ENCODE measurements at regions not wholly inside any gene's neighbourhood (a gene's known extent, or its start where the extent isn't known, plus 50 kb on each side); places are given as distances from the start of the nearest gene placed in this dataset.
"Not testable (repeated sequence)": the region's sequence is repeated elsewhere in the genome, so short reads cannot be mapped to it uniquely, and the experiment has no call there.

- DNase-seq (ENCODE audit: low read depth in 2 of 3, low spot score in 1 of 3), result no peak
Measured at GRCh38 chr17:71725811-71726210, 395.0 kb upstream of the SOX9 start.

- DNase-seq (ENCODE audit: low read depth in 2 of 3, low spot score in 1 of 3), result no peak
Measured at GRCh38 chr17:71726341-71726740, 394.5 kb upstream of the SOX9 start.

DNA sequence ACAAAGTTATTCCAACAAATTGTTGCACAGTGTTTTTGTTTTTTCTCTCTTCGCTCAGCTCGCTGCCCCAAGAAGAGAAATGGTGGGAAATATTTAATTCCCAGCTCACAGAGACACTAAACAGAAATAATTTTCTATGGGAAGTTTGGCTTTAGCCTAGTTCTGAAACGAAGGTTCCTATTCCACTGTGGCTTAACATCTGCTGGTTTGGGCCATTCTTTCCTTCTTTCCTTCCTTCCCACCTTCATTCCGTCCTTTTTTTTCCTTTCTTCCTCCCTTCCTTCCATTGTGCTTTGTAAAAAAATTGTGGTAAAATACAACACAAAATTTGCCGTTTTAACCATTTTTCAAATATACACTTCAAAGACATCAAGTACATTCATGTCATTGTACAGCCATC is 393.5 kb upstream of the SOX9 start:
- DNase-seq (ENCODE audit: low read depth in 2 of 3, low spot score in 1 of 3), result no peak

DNA sequence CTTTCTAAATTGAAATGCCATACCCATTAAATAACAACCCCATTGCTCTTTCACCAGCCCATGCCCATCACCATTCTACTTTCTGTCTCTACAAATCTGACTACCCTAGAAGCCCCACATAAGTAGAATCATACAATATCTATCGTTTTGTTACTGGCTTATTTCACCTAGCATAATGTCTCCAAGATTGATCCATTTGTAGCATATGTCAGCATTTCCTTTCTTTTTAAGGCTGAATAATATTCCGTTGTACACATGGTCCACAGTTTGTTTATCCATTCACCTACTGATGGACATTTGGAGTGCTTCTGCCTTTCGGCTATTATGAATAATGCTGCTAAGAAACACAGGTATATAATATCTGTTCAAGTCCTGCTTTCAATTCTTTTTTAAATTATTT is 393.1 kb upstream of the SOX9 start:
- no peak for DNase-seq (ENCODE audit: low read depth in 2 of 3, low spot score in 1 of 3)

DNA sequence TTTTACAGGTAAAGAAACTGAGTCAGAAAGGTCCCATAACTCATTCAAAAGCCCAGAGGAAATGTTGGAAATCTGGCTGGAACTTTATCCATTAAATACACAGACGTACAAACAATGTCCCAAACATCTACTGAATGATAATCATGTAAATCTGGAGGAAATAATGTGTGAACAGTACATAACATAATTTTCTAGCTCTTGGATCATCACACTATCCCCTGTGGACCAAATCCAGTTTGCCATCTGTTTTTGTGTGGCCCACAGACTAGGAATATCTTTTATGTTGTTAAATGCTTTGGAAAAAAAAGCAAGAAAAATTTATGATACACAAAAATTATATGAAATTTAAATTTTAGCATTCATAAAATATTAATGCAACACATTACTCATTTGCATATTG is 389.9 kb upstream of the SOX9 start:
- DNase-seq (ENCODE audit: low read depth in 2 of 3, low spot score in 1 of 3), result no peak

- DNase-seq (ENCODE audit: low read depth in 2 of 3, low spot score in 1 of 3), result no peak
Measured at GRCh38 chr17:71735893-71736292, 384.9 kb upstream of the SOX9 start.

DNA sequence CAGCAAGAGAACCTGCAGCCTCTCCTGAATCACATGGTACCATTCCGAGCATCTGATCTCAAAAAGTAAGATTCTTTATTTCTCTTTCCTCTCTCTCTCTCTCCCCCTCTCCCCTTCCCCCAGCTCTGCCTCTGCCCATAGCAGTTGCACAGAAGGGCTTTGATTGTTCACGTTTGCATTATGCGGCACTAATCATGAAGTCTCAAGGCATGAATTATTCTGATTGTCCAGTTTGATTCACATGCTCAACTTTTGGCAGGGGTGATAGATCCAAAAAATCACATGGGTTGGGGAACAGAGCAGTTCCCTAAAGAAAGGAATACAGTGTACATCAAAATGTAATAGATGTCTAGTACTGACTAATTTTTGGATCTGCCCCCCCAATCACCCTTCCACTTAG is 380.0 kb upstream of the SOX9 start:
- DNase-seq (ENCODE audit: low read depth in 2 of 3, low spot score in 1 of 3), result no peak

DNA sequence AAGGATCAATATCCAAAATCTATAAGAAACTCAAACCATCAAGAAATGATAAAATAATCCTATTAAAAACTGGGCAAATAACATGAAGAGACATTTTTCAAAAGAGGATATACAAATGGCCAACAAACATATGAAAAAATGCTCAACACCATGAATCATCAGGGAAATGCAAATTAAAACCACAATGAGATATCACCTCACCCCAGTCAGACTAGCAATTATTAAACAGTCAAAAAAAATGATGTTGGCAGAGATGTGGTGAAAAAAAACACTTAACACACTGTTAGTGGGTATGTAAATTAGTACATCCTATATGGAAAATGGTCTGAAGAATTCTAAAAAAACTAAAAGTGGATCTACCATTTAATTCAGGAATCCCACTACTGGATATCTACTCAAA is 379.0 kb upstream of the SOX9 start:
- DNase-seq (ENCODE audit: low read depth in 2 of 3, low spot score in 1 of 3), result no peak

DNA sequence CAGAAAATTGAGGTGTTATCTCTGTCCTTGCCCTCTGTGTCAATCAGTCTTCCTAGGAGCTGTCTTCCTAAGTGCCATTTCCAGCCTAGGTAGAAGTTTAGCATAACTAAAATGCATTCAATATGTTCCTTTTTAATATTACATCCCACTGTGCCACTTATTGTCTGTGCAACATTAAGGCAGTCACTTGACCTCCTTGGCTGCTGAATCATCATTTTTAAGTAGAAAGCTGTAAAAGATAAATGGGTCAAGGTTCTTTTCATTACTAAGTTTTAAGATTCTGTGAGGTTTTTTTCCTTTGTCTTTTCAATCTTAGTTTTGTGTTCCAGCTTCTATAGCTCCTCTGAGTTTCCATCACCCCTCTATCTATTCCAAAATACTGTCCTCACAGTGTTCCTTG is 371.9 kb upstream of the SOX9 start:
- no peak for DNase-seq (ENCODE audit: low read depth in 2 of 3, low spot score in 1 of 3)

- DNase-seq (ENCODE audit: low read depth in 2 of 3, low spot score in 1 of 3), result no peak
Measured at GRCh38 chr17:71753070-71753469, 367.8 kb upstream of the SOX9 start.

GRCh38 chr17:71757156-71757555 is 363.7 kb upstream of the SOX9 start:
- no peak for DNase-seq (ENCODE audit: low read depth in 2 of 3, low spot score in 1 of 3)

- DNase-seq (ENCODE audit: low read depth in 2 of 3, low spot score in 1 of 3), result no peak
Measured at GRCh38 chr17:71757956-71758355, 362.9 kb upstream of the SOX9 start.

DNA sequence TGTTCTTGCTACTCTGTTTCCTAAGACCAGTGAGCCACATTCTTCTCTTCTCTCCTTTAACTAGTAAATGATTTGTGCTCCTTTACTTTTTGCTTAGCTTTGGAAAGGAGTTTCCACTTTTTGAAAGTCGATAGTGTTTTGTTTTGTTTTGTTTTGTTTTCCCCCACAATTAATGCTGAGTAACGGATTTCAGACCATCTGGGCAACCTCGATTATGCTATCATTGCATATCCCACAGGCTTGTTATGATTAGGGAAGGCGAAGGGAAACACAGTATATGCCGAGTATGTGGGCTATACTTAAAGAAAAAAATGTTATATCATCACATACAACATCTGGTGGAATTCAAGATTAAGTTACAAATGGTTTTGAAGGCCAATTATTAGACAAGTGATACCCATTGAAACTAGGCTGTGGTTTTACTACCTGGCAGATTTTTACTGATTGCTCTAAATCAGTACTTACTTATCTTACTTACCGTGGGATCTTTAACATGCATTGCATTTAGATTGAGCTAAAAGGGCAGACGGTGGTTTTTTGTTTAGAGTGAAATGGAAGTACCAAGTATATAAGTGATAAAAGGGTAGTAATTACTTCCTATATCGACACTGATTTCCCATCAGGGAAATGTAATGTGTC is 361.3 kb upstream of the SOX9 start:
- DNase-seq (ENCODE audit: low read depth in 2 of 3, low spot score in 1 of 3), result no peak

DNA sequence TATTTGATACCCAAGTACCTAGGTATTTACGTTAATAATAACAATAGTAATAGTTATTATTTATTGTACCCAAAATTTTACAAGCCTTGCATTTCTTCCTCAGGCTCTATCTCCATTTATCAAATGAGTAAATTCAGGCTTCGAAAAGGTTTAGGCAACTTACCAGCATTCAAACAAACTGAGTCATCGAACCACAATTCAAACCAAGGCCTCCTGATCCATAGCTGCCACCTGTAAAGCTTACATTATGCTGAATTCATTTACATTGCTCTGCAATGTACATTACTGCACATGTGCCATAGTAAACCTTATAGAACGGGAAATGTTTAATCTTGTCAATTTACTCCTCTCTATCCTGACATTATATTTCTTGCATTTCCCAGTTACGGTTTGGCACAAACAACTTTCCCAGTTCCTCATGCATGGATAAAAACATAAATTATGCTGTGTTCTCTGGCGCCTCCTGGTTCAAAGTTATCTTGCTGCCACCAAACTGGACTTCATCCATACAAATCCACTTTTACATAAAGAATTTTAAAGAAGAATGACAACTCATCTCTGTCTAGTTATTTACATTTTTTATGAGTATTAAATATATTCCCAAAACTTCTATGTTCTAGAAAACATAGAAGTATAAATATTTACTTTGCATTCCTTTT is 360.6 kb upstream of the SOX9 start:
- DNase-seq (ENCODE audit: low read depth in 2 of 3, low spot score in 1 of 3), result no peak

DNA sequence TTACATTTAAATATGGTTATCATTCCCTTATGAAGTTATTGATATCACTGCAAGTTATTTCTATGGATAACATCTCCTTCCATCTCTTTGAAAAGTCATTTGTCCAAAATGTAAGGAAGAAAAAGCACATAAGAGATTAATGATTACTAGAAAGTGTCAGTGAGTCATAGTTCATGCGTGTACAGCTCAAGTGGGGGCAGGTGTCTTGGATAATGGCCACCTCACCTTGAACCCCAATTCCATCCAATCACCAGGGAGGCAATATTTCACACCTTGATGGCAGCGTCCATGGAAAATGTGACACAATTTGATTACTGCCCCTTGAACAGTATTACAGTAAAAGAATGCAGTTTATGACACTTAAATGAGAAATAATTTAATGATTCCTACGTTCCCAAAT is 358.3 kb upstream of the SOX9 start:
- no peak for DNase-seq (ENCODE audit: low read depth in 2 of 3, low spot score in 1 of 3)

- no peak for DNase-seq (ENCODE audit: low read depth in 2 of 3, low spot score in 1 of 3)
Measured at GRCh38 chr17:71764505-71764904, 356.3 kb upstream of the SOX9 start.

- no peak for DNase-seq (ENCODE audit: low read depth in 2 of 3, low spot score in 1 of 3)
Measured at GRCh38 chr17:71765437-71765836, 355.4 kb upstream of the SOX9 start.

DNA sequence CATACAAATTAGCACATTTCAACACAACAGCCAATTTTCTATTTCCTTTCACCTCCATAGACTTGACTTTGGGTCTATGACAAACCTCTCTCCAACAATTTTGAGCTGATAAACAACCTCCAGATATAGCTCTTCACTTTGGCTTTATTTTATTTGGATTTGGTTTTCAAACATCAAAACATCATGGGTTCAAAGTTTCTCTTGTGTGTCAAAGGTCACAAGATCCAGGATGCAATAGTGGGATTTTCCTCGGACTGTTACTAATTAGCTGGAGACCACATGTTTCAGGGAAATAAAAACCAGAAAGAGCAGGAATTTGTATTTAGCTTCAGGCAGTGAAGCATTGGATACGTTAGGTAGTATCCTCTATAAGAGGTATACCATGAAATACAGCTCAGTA is 351.0 kb upstream of the SOX9 start:
- DNase-seq (ENCODE audit: low read depth in 2 of 3, low spot score in 1 of 3), result no peak

GRCh38 chr17:71777048-71777640 is 343.7 kb upstream of the SOX9 start:
- DNase-seq (ENCODE audit: low read depth in 2 of 3, low spot score in 1 of 3), result no peak

GRCh38 chr17:71779482-71779881 is 341.3 kb upstream of the SOX9 start:
- no peak for DNase-seq (ENCODE audit: low read depth in 2 of 3, low spot score in 1 of 3)

DNA sequence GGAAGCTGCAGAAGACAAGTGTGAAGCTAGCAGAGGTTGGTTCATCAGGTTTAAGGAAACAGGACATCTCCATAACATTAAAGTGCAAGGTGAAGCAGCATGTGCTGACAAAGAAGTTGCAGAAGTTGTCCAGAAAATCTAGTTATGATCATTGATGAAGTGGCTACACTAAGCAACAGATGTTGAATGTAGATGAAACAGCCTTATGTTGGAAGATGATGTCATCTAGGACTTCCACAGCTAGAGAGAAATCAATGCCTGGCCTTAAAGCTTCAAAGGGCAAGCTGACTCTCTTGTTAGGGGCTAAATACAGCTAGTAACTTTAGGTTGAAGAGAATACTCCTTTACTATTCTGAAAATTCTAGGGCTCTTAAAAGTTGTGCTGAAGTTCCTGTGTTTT is 340.2 kb upstream of the SOX9 start:
- no peak for DNase-seq (ENCODE audit: low read depth in 2 of 3, low spot score in 1 of 3)

GRCh38 chr17:71782021-71782420 is 338.8 kb upstream of the SOX9 start:
- not testable (repeated sequence) for DNase-seq (ENCODE audit: low read depth in 2 of 3, low spot score in 1 of 3)

DNA sequence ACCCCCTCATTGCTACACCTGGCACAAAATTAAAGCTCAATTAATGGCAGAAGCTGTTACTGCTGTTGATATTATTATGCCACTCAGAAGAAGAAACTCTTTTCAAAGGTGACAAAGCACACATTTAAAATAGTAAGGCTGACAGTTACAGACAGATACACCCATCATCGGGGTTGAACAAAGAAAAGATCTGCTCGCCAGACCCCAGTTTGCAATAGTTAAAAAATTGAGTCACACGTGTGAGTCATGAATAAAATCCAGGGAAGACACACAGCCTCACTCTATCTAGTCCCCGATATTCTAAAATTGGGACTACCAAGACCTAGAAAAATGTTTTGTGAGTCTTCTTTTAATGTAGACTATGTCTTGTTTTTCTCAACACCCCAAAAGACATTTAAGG is 330.0 kb upstream of the SOX9 start:
- DNase-seq (ENCODE audit: low read depth in 2 of 3, low spot score in 1 of 3), result no peak
